Caco-2 (cell line): ENCODE measurements at regions not wholly inside any gene's neighbourhood (a gene's known extent, or its start where the extent isn't known, plus 50 kb on each side); places are given as distances from the start of the nearest gene placed in this dataset.
A peak's percentile ranks its signal among the peaks of the same experiment; 100 is the strongest.

Experiments
- BruUV-seq: library from RNA; stranded (reverse); fragments of 400-500 nt; replicated peaks from 2 replicates; lab custom pipeline; 2021; lab: Mats Ljungman, UMichigan
- CTCF ChIA-PET: fragments of 300-600 bp; sonication (Branson Sonifier 250); formaldehyde crosslinking; loops from one replicate; lab custom pipeline; 2022; ENCODE audit warnings: antibody characterized with exemption; lab: Charles Lee
- POLR2A ChIA-PET: fragments of 300-600 bp; sonication (Branson Sonifier 250); formaldehyde crosslinking; loops from one replicate; lab custom pipeline; 2022; ENCODE audit warnings: antibody characterized with exemption; lab: Charles Lee
- DNase-seq, 2 experiments: peaks; one replicate each; pipeline versions ENCODE4 v3.0.0 to v3.0.0-alpha.2; 2020 to 2022
- H3K27me3 ChIP-seq: replicated peaks from 2 replicates; pipeline ENCODE4 v1.6.0; 2011; ENCODE audit warnings: low read length; ENCODE audit not compliant: control insufficient read depth, insufficient read depth
- H3K36me3 ChIP-seq: 2 replicates; pipeline ENCODE4 v1.5.1; 2011; ENCODE audit warnings: low read length; ENCODE audit not compliant: control insufficient read depth, insufficient read depth
- H3K4me1 ChIP-seq: fragments of 250-450 bp; sonication (Bioruptor Pico); 2 replicates; pipeline ENCODE4 v1.5.1; 2020; ENCODE audit warnings: mild to moderate bottlenecking
- H3K4me3 ChIP-seq: 2 replicates; pipeline ENCODE4 v1.5.1; 2011; ENCODE audit warnings: low read depth, mild to moderate bottlenecking, control low read depth, low read length
- H3K9me3 ChIP-seq: fragments of 250-450 bp; sonication (Bioruptor Pico); 2 replicates; pipeline ENCODE4 v1.5.1; 2020; ENCODE audit warnings: mild to moderate bottlenecking, moderate library complexity
- H3K27ac Mint-ChIP-seq: one replicate; pipeline ENCODE4 v1.8.0; 2022; ENCODE audit warnings: mixed read lengths; ENCODE audit not compliant: unreplicated experiment
- H3K27me3 Mint-ChIP-seq: one replicate; pipeline ENCODE4 v1.8.0; 2022; ENCODE audit warnings: mixed read lengths; ENCODE audit not compliant: insufficient read depth, unreplicated experiment
- H3K36me3 Mint-ChIP-seq: one replicate; pipeline ENCODE4 v1.8.0; 2022; ENCODE audit warnings: mild to moderate bottlenecking, mixed read lengths; ENCODE audit not compliant: insufficient read depth, unreplicated experiment
- H3K4me1 Mint-ChIP-seq: one replicate; pipeline ENCODE4 v1.8.0; 2022; ENCODE audit warnings: low read depth, mixed read lengths; ENCODE audit not compliant: unreplicated experiment
- H3K4me3 Mint-ChIP-seq: one replicate; pipeline ENCODE4 v1.8.0; 2022; ENCODE audit warnings: mild to moderate bottlenecking, moderate library complexity, mixed read lengths; ENCODE audit not compliant: unreplicated experiment
- H3K9me3 Mint-ChIP-seq: one replicate; pipeline ENCODE4 v1.8.0; 2022; ENCODE audit warnings: mixed read lengths; ENCODE audit not compliant: unreplicated experiment
- CTCF ChIP-seq, 2 experiments: fragments of 200-600 bp in 1 of 2; IDR thresholded peaks; 1 replicate in 1 of 2; 2 replicates in 1 of 2; pipeline versions ENCODE4 v1.5.1 to v1.8.0; 2011 to 2022; ENCODE audit warnings: antibody characterized with exemption in 1 of 2, control low read depth in 1 of 2, inconsistent platforms in 1 of 2, low read depth in 1 of 2, low read length in 1 of 2, mild to moderate bottlenecking in 1 of 2, moderate library complexity in 1 of 2; ENCODE audit not compliant: insufficient read depth in 1 of 2, severe bottlenecking in 1 of 2, unreplicated experiment in 1 of 2
- intact Hi-C: fragments of 100-400 bp; cut with micrococcal nuclease; formaldehyde crosslinking; loops from one replicate; pipeline ENCODE4 v1.10.0; 2022; ENCODE audit not compliant: unreplicated experiment

DNA sequence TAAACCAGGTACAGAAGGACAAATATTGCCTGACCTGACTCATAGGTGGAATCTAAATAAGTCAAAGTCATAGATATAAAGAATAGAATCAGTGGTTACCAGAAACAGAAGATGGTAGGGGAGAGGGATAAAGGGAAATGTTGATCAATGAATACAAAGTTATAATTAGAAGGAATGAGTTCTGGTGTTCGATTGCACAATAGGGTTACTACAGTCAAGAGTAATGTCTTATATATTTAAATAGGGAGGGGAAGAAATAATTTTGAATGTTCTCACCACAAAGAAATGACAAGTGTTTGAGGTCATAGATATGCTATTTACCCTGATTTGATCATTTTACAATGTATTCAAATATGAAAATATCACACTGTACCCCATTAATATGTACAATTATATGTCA is 1541.2 kb downstream of the SLITRK1 start:
- no peaks in the 10 kb centered on the region for H3K36me3 ChIP-seq
- Mint-ChIP-seq H3K4me3 (no peak overlapping the region), H3K36me3 (no peaks in the 10 kb centered on the region), H3K9me3 (no peaks in the 10 kb centered on the region), H3K27me3 (no peaks in the 10 kb centered on the region), H3K4me1 (no peaks in the 10 kb centered on the region), H3K27ac (no peak overlapping the region)
- H3K27me3 ChIP-seq = no peaks in the 10 kb centered on the region
- H3K4me1 ChIP-seq = no peaks in the 10 kb centered on the region
- intact Hi-C loops = no loop called here
- no peak for DNase-seq
- no peaks in the 10 kb centered on the region for H3K9me3 ChIP-seq
- no peak for TF ChIP-seq CTCF (IDR thresholded peaks at IDR 0.05; ENCODE audit: insufficient read depth in 1 of 2, low read depth in 1 of 2, low read length in 1 of 2, severe bottlenecking in 1 of 2, unreplicated experiment in 1 of 2)
- BruUV-seq = no TSS peak
- POLR2A ChIA-PET = no interaction called here
- no peak overlapping the region for H3K4me3 ChIP-seq
- CTCF ChIA-PET = no interaction called here

GRCh38 chr13:82330499-82330898 is 1551.8 kb downstream of the SLITRK1 start:
- Histone ChIP-seq H3K36me3 (no peaks in the 10 kb centered on the region; the same call in 1 of the 2 replicates), H3K27me3 (no peaks in the 10 kb centered on the region), H3K4me1 (no peaks in the 10 kb centered on the region), H3K4me3 (no peak overlapping the region), H3K9me3 (no peaks in the 10 kb centered on the region)
- H3K4me1 Mint-ChIP-seq = no peaks in the 10 kb centered on the region
- ChIA-PET POLR2A (no interaction called here), CTCF (no interaction called here)
- H3K27me3 Mint-ChIP-seq = no peaks in the 10 kb centered on the region
- H3K36me3 Mint-ChIP-seq = no peaks in the 10 kb centered on the region
- peak in 1 of 2 experiments; percentile 22 for DNase-seq
- no peak overlapping the region for H3K27ac Mint-ChIP-seq
- H3K9me3 Mint-ChIP-seq = no peaks in the 10 kb centered on the region
- BruUV-seq = no TSS peak
- H3K4me3 Mint-ChIP-seq = no peak overlapping the region
- intact Hi-C loops = loop anchor here (1.0 kb wide), 1 partner anchor 400 kb away; no protein-coding TSS in a partner anchor
- TF ChIP-seq CTCF (IDR thresholded peaks at IDR 0.05; ENCODE audit: insufficient read depth in 1 of 2, low read depth in 1 of 2, low read length in 1 of 2, severe bottlenecking in 1 of 2, unreplicated experiment in 1 of 2) = peak; percentile 53 to 59

DNA sequence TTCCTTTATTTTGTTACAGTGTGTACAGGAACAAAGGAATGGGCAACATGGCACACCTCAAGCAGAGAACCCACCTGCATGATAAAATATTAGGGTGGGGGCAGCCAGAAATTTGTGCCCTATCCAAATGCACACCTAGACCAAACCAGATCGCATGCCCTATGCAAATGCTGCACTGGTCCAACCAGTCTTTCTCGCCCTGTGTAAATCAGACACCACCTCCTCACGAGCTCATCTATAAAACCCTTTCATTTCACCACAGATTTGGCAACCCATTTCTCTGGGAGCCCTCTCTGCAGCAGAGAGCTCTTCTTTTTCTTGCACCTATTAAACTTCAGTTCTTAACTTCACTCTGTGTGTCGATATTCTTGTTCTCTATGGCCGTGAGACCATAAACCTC is 1559.2 kb downstream of the SLITRK1 start:
- H3K4me3 Mint-ChIP-seq = no peak overlapping the region
- DNase-seq = no peak
- peaks cover 13% of the 10 kb centered on the region for H3K4me1 Mint-ChIP-seq
- Histone ChIP-seq H3K4me1 (0 out of 2 replicates have a peak, but pooled peaks cover 3% of the 10 kb centered on the region), H3K9me3 (no peaks in the 10 kb centered on the region; the same call in 1 of the 2 replicates), H3K27me3 (no peaks in the 10 kb centered on the region), H3K4me3 (no peak overlapping the region), H3K36me3 (no peaks in the 10 kb centered on the region)
- H3K9me3 Mint-ChIP-seq = peaks cover 11% of the 10 kb centered on the region
- no peaks in the 10 kb centered on the region for H3K27me3 Mint-ChIP-seq
- TF ChIP-seq CTCF (IDR thresholded peaks at IDR 0.05; ENCODE audit: insufficient read depth in 1 of 2, low read depth in 1 of 2, low read length in 1 of 2, severe bottlenecking in 1 of 2, unreplicated experiment in 1 of 2) = no peak
- ChIA-PET CTCF (no interaction called here), POLR2A (no interaction called here)
- no peaks in the 10 kb centered on the region for H3K36me3 Mint-ChIP-seq
- BruUV-seq = no TSS peak
- intact Hi-C loops = loop anchor here (10.0 kb wide), 1 partner anchor 58 kb away; no protein-coding TSS in a partner anchor
- H3K27ac Mint-ChIP-seq = no peak overlapping the region
